ENCODE measurements at regions not wholly inside any gene's neighbourhood (a gene's known extent, or its start where the extent isn't known, plus 50 kb on each side); places are given as distances from the start of the nearest gene placed in this dataset.
"Not testable (repeated sequence)": the region's sequence is repeated elsewhere in the genome, so short reads cannot be mapped to it uniquely, and the experiment has no call there.

DNA sequence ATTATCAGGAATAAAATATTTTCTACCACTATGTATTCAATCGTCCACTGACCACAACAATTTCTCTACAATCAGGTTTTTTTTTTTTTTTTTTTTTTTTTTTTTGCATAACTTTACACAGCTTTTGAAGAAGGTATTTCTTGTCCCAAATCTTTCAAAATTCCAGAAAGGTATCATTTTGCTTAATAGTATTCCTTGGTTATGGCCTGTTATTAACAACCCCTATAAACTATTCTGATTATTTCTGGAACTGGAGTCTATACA is 145.3 kb downstream of the ALX1 start:
- H3K27ac ChIP-seq (ENCODE audit: low read depth in 1 of 2, low read length in 2 of 2) = no peak overlapping the region
- no peak overlapping the region for H3K4me3 Mint-ChIP-seq
- POLR2A ChIA-PET = interaction anchor here (0.6 kb wide), 1 partner anchor 1494 kb away, joined by 4 read pairs; no protein-coding TSS in a partner anchor
- CTCF ChIA-PET = no interaction called here
- H3K4me1 ChIP-seq (ENCODE audit: insufficient read depth, low read length) = no peaks in the 10 kb centered on the region
- H3K27me3 ChIP-seq (ENCODE audit: control insufficient read depth in 1 of 2, insufficient read depth in 2 of 2, low read length in 2 of 2) = no peaks in the 10 kb centered on the region
- intact Hi-C loops (cut with DNase I, micrococcal nuclease) = no loop called here
- ATAC-seq (ENCODE audit: poor library complexity) (no peak), DNase-seq (no peak)
- no peaks in the 10 kb centered on the region for H3K9me3 ChIP-seq (ENCODE audit: control insufficient read depth in 1 of 2, insufficient read depth in 1 of 2, low read length in 2 of 2)
- no peaks in the 10 kb centered on the region for H3K9me3 Mint-ChIP-seq
- no peak overlapping the region for H3K4me3 ChIP-seq (ENCODE audit: low read length)
- H3K36me3 Mint-ChIP-seq (ENCODE audit: low read depth) = no peaks in the 10 kb centered on the region
- H3K36me3 ChIP-seq (ENCODE audit: insufficient read depth, low read length) = no peaks in the 10 kb centered on the region
- TF ChIP-seq CTCF (IDR thresholded peaks at IDR 0.05) = no peak
- no peak overlapping the region for H3K27ac Mint-ChIP-seq
- no peaks in the 10 kb centered on the region for H3K27me3 Mint-ChIP-seq
- H3K4me1 Mint-ChIP-seq (ENCODE audit: low read depth) = no peaks in the 10 kb centered on the region

DNA sequence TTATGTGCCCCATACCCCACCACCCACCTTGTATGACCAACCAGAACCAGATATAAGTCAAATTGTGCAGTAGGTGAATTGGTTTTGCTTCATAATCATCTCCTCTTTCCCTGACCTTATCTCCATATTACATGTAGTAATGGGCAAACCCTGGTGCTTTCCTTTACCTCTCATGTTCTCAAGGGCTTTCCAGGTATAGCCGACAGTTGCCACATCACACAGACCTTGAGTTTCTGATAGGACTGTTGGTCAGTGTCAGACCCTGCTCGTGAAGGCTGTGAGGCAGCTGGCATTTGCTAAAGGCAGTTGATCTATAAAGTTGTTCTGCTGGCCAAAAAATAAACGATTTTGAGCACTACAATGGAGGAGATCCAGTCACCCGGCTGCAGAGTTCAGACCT is 145.9 kb downstream of the ALX1 start:
- ATAC-seq (ENCODE audit: poor library complexity) (no peak), DNase-seq (no peak)
- ChIA-PET POLR2A (no interaction called here), CTCF (interaction anchor here (0.5 kb wide), 1 partner anchor 23 kb away, joined by 3 read pairs; no protein-coding TSS in a partner anchor)
- Mint-ChIP-seq H3K36me3 (ENCODE audit: low read depth) (no peaks in the 10 kb centered on the region), H3K4me3 (no peak overlapping the region), H3K27ac (no peak overlapping the region), H3K27me3 (no peaks in the 10 kb centered on the region), H3K4me1 (ENCODE audit: low read depth) (no peaks in the 10 kb centered on the region), H3K9me3 (no peaks in the 10 kb centered on the region)
- no peaks in the 10 kb centered on the region for H3K36me3 ChIP-seq (ENCODE audit: insufficient read depth, low read length)
- no peaks in the 10 kb centered on the region for H3K9me3 ChIP-seq (ENCODE audit: control insufficient read depth in 1 of 2, insufficient read depth in 1 of 2, low read length in 2 of 2)
- TF ChIP-seq CTCF (IDR thresholded peaks at IDR 0.05) = no peak
- intact Hi-C loops (cut with DNase I, micrococcal nuclease) = no loop called here
- no peak overlapping the region for H3K4me3 ChIP-seq (ENCODE audit: low read length)
- no peaks in the 10 kb centered on the region for H3K4me1 ChIP-seq (ENCODE audit: insufficient read depth, low read length)
- H3K27me3 ChIP-seq (ENCODE audit: control insufficient read depth in 1 of 2, insufficient read depth in 2 of 2, low read length in 2 of 2) = no peaks in the 10 kb centered on the region
- no peak overlapping the region for H3K27ac ChIP-seq (ENCODE audit: low read depth in 1 of 2, low read length in 2 of 2)

GRCh38 chr12:85433148-85433547 is 153.1 kb downstream of the ALX1 start:
- H3K9me3 Mint-ChIP-seq; H3K27ac Mint-ChIP-seq; H3K36me3 Mint-ChIP-seq (ENCODE audit: low read depth); DNase-seq; H3K27me3 Mint-ChIP-seq; H3K4me3 Mint-ChIP-seq; POLR2A ChIA-PET; intact Hi-C loops (cut with DNase I, micrococcal nuclease); H3K9me3 ChIP-seq (ENCODE audit: control insufficient read depth in 1 of 2, insufficient read depth in 1 of 2, low read length in 2 of 2); H3K27ac ChIP-seq (ENCODE audit: low read depth in 1 of 2, low read length in 2 of 2); H3K4me3 ChIP-seq (ENCODE audit: low read length); H3K4me1 Mint-ChIP-seq (ENCODE audit: low read depth); H3K27me3 ChIP-seq (ENCODE audit: control insufficient read depth in 1 of 2, insufficient read depth in 2 of 2, low read length in 2 of 2); H3K36me3 ChIP-seq (ENCODE audit: insufficient read depth, low read length); CTCF ChIA-PET; H3K4me1 ChIP-seq (ENCODE audit: insufficient read depth, low read length); ATAC-seq (ENCODE audit: poor library complexity): not testable (repeated sequence)

- H3K27me3 ChIP-seq (ENCODE audit: control insufficient read depth in 1 of 2, insufficient read depth in 2 of 2, low read length in 2 of 2) = no peaks in the 10 kb centered on the region
- ChIA-PET POLR2A (no interaction called here), CTCF (no interaction called here)
- H3K27ac ChIP-seq (ENCODE audit: low read depth in 1 of 2, low read length in 2 of 2) = no peak overlapping the region
- Mint-ChIP-seq H3K9me3 (peaks cover 2% of the 10 kb centered on the region), H3K4me3 (no peak overlapping the region), H3K36me3 (ENCODE audit: low read depth) (no peaks in the 10 kb centered on the region), H3K27ac (no peak overlapping the region), H3K4me1 (ENCODE audit: low read depth) (no peaks in the 10 kb centered on the region), H3K27me3 (no peaks in the 10 kb centered on the region)
- TF ChIP-seq CTCF (IDR thresholded peaks at IDR 0.05) = no peak
- H3K4me3 ChIP-seq (ENCODE audit: low read length) = no peak overlapping the region
- H3K9me3 ChIP-seq (ENCODE audit: control insufficient read depth in 1 of 2, insufficient read depth in 1 of 2, low read length in 2 of 2) = peaks cover 0 to 5% of the 10 kb centered on the region in 2 experiments
- intact Hi-C loops (cut with DNase I, micrococcal nuclease) = no loop called here
- no peaks in the 10 kb centered on the region for H3K36me3 ChIP-seq (ENCODE audit: insufficient read depth, low read length)
- no peaks in the 10 kb centered on the region for H3K4me1 ChIP-seq (ENCODE audit: insufficient read depth, low read length)
- ATAC-seq (ENCODE audit: poor library complexity) (no peak), DNase-seq (no peak)
Observed at GRCh38 chr12:85440271-85440670, 160.3 kb downstream of the ALX1 start.
